ENCODE measurements at regions not wholly inside any gene's neighbourhood (a gene's known extent, or its start where the extent isn't known, plus 50 kb on each side); places are given as distances from the start of the nearest gene placed in this dataset.
A peak's percentile ranks its signal among the peaks of the same experiment; 100 is the strongest.

GRCh38 chr1:184910005-184910404 lies 64.3 kb downstream of the NIBAN1 start:
- no peak overlapping the region for H3K4me3 ChIP-seq (ENCODE audit: low read length)
- TF ChIP-seq, protein P1, sequence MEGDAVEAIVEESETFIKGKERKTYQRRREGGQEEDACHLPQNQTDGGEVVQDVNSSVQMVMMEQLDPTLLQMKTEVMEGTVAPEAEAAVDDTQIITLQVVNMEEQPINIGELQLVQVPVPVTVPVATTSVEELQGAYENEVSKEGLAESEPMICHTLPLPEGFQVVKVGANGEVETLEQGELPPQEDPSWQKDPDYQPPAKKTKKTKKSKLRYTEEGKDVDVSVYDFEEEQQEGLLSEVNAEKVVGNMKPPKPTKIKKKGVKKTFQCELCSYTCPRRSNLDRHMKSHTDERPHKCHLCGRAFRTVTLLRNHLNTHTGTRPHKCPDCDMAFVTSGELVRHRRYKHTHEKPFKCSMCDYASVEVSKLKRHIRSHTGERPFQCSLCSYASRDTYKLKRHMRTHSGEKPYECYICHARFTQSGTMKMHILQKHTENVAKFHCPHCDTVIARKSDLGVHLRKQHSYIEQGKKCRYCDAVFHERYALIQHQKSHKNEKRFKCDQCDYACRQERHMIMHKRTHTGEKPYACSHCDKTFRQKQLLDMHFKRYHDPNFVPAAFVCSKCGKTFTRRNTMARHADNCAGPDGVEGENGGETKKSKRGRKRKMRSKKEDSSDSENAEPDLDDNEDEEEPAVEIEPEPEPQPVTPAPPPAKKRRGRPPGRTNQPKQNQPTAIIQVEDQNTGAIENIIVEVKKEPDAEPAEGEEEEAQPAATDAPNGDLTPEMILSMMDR (conservative IDR thresholded peaks at IDR 0.05; ENCODE audit: low read length), result no peak
- no peak for DNase-seq (ENCODE audit: low read depth)

GRCh38 chr1:184909019-184909418 lies 65.3 kb downstream of the NIBAN1 start:
- DNase-seq (ENCODE audit: low read depth), result peak; percentile 20
- no peak overlapping the region for H3K4me3 ChIP-seq (ENCODE audit: low read length)
- TF ChIP-seq, protein P1 (conservative IDR thresholded peaks at IDR 0.05; ENCODE audit: low read length), result no peak

GRCh38 chr1:184908506-184908905 lies 65.8 kb downstream of the NIBAN1 start:
- no peak for DNase-seq (ENCODE audit: low read depth)
- H3K4me3 ChIP-seq (ENCODE audit: low read length), result no peak overlapping the region
- TF ChIP-seq, protein P1 (conservative IDR thresholded peaks at IDR 0.05; ENCODE audit: low read length), result no peak

DNA sequence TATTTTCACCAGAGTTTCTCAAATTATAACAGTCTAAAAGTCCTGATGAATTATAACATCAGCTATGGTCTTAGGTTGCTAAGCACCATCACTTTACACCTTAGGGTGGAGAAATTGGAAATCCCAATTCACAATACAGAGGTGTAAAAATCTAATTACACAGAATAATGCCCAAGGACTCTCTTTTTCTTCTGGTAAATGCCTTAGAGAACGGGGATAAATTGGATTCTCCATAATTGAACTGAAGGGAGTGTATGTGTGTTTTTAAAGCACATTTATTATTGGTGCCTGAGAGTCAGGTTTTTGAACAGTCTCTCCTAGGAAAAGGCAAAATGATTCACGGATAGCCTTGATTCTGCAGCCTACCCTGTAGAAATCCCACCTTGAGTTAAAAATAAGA lies 66.8 kb downstream of the NIBAN1 start:
- no peak overlapping the region for H3K4me3 ChIP-seq (ENCODE audit: low read length)
- TF ChIP-seq, protein P1 (conservative IDR thresholded peaks at IDR 0.05; ENCODE audit: low read length), result no peak
- DNase-seq (ENCODE audit: low read depth), result no peak

GRCh38 chr1:184906761-184907160 lies 67.5 kb downstream of the NIBAN1 start:
- DNase-seq (ENCODE audit: low read depth), result peak; percentile 23
- no peak overlapping the region for H3K4me3 ChIP-seq (ENCODE audit: low read length)
- TF ChIP-seq, protein P1 (conservative IDR thresholded peaks at IDR 0.05; ENCODE audit: low read length), result no peak

- TF ChIP-seq, protein P1 (conservative IDR thresholded peaks at IDR 0.05; ENCODE audit: low read length), result no peak
- no peak for DNase-seq (ENCODE audit: low read depth)
- H3K4me3 ChIP-seq (ENCODE audit: low read length), result no peak overlapping the region
Measured at GRCh38 chr1:184905601-184906322, 68.5 kb downstream of the NIBAN1 start.

DNA sequence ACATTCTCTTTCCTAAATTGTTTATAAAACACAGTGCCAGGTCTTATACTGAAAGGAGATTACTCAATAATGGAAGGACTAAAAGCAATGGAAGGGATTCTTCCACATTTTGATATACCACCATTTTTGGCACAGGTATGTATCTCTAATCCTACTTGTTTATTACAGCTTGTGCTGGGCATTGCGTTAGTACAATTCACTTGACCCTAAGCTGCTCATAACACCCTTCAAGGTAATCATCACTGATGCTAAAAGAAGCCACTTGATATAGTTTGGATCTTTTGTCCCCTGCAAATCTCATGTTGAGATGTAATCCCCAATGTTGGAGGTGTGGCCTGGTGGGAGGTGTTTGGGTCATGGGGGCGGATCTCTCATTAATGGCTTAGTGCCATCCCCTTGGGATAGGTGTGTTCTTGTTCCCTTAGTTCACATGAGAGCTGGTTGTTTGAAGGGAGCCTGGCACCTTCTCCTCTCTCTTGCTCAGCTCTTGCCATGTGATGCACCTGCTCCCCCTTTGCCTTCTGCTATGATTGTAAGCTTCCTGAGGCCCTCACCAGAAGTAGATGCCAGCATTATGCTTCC lies 71.1 kb downstream of the NIBAN1 start:
- TF ChIP-seq, protein P1 (conservative IDR thresholded peaks at IDR 0.05; ENCODE audit: low read length), result no peak
- peak; percentile 20 for DNase-seq (ENCODE audit: low read depth)
- no peak overlapping the region for H3K4me3 ChIP-seq (ENCODE audit: low read length)
